OCI-LY1 (cell line): ENCODE measurements at regions not wholly inside any gene's neighbourhood (a gene's known extent, or its start where the extent isn't known, plus 50 kb on each side); places are given as distances from the start of the nearest gene placed in this dataset.
"Not testable (repeated sequence)": the region's sequence is repeated elsewhere in the genome, so short reads cannot be mapped to it uniquely, and the experiment has no call there.

Experiments
- H2AFZ ChIP-seq: fragments of 200-600 bp; sonication (generic), shearing (Covaris generic); 2 replicates; pipeline ENCODE4 v1.6.0; 2014; ENCODE audit warnings: antibody characterized with exemption, mild to moderate bottlenecking, low read length
- H3F3A ChIP-seq: fragments of 200-600 bp; sonication (generic), shearing (Covaris generic); 2 replicates; pipeline ENCODE4 v1.6.0; 2014; ENCODE audit warnings: mild to moderate bottlenecking, antibody characterized with exemption, low read length, moderate library complexity; ENCODE audit not compliant: insufficient read depth
- H3K27ac ChIP-seq: fragments of 200-600 bp; sonication (generic); 2 replicates; pipeline ENCODE4 v1.5.1; 2014; ENCODE audit warnings: low read length, mixed run types, mild to moderate bottlenecking, low read depth; ENCODE audit not compliant: poor library complexity, severe bottlenecking
- H3K27me3 ChIP-seq: fragments of 200-600 bp; sonication (generic); 2 replicates; pipeline ENCODE4 v1.6.0; 2014; ENCODE audit warnings: antibody characterized with exemption, mild to moderate bottlenecking, low read length, moderate library complexity; ENCODE audit not compliant: insufficient read depth
- H3K36me3 ChIP-seq: fragments of 200-600 bp; sonication (generic); 2 replicates; pipeline ENCODE4 v1.6.1; 2014; ENCODE audit warnings: mild to moderate bottlenecking, antibody characterized with exemption, low read length, moderate library complexity, mixed read lengths; ENCODE audit not compliant: insufficient read depth
- H3K4me1 ChIP-seq: fragments of 200-600 bp; sonication (generic); 2 replicates; pipeline ENCODE4 v1.5.1; 2014; ENCODE audit warnings: mild to moderate bottlenecking, low read length, moderate library complexity; ENCODE audit not compliant: insufficient read depth, severe bottlenecking
- H3K4me2 ChIP-seq: fragments of 200-600 bp; sonication (generic), shearing (Covaris generic); 2 replicates; pipeline ENCODE4 v1.6.1; 2014; ENCODE audit warnings: low read length
- H3K4me3 ChIP-seq: fragments of 200-600 bp; sonication (generic); 2 replicates; pipeline ENCODE4 v1.5.1; 2014; ENCODE audit warnings: low read length, low read depth, mild to moderate bottlenecking, mixed read lengths; ENCODE audit not compliant: poor library complexity, severe bottlenecking
- H3K79me2 ChIP-seq: fragments of 200-600 bp; shearing (Covaris generic); 2 replicates; pipeline ENCODE4 v1.6.1; 2016; ENCODE audit warnings: mixed run types, low read length, mixed read lengths; ENCODE audit not compliant: insufficient read depth
- H3K9ac ChIP-seq: fragments of 200-600 bp; sonication (generic), shearing (Covaris generic); 2 replicates; pipeline ENCODE4 v1.6.1; 2014; ENCODE audit warnings: mild to moderate bottlenecking, low read length, mixed read lengths
- H3K9me2 ChIP-seq: fragments of 200-600 bp; sonication (generic), shearing (Covaris generic); 2 replicates; pipeline ENCODE4 v1.6.1; 2014; ENCODE audit warnings: low read depth, mild to moderate bottlenecking, low read length, mixed read lengths
- H3K9me3 ChIP-seq: fragments of 200-600 bp; shearing (Covaris generic); 2 replicates; pipeline ENCODE4 v1.6.1; 2014; ENCODE audit warnings: low read length, mixed read lengths
- H4K20me1 ChIP-seq: fragments of 200-600 bp; sonication (generic), shearing (Covaris generic); 2 replicates; pipeline ENCODE4 v1.6.0; 2016; ENCODE audit warnings: mild to moderate bottlenecking, low read length; ENCODE audit not compliant: insufficient read depth
- CTCF ChIP-seq: fragments of 200-600 bp; sonication (generic), shearing (Covaris generic); IDR thresholded peaks from 2 replicates; pipeline ENCODE4 v1.5.1; 2017; ENCODE audit warnings: mild to moderate bottlenecking, antibody characterized with exemption, low read length, moderate library complexity, mixed read lengths
- EZH2 ChIP-seq: fragments of 200-600 bp; sonication (generic), shearing (Covaris generic); IDR thresholded peaks from 2 replicates; pipeline ENCODE4 v1.8.0; 2017; ENCODE audit warnings: borderline replicate concordance, mixed run types, mild to moderate bottlenecking, antibody characterized with exemption, low read length, moderate library complexity, mixed read lengths

GRCh38 chr3:30454636-30455035 lies 151.8 kb upstream of the TGFBR2 start:
- Histone ChIP-seq H3K9ac (no peak overlapping the region), H3K27ac (no peak overlapping the region), H3K9me3 (no peaks in the 10 kb centered on the region), H3K9me2 (no peaks in the 10 kb centered on the region), H3K4me1 (no peaks in the 10 kb centered on the region), H4K20me1 (no peaks in the 10 kb centered on the region), H3K79me2 (no peaks in the 10 kb centered on the region), H3K4me2 (no peak overlapping the region), H3F3A (no peaks in the 10 kb centered on the region), H3K36me3 (no peaks in the 10 kb centered on the region), H2AFZ (no peak overlapping the region), H3K4me3 (no peak overlapping the region), H3K27me3 (no peaks in the 10 kb centered on the region)
- no peak for TF ChIP-seq CTCF
- no peak for TF ChIP-seq EZH2

GRCh38 chr3:30455112-30455511 lies 151.3 kb upstream of the TGFBR2 start:
- not testable (repeated sequence) for H3K9me2 ChIP-seq, H3K9ac ChIP-seq, H3K36me3 ChIP-seq, H2AFZ ChIP-seq, H3F3A ChIP-seq, H3K79me2 ChIP-seq, H3K9me3 ChIP-seq, H3K27me3 ChIP-seq, H4K20me1 ChIP-seq, H3K4me2 ChIP-seq, H3K4me3 ChIP-seq, H3K4me1 ChIP-seq, H3K27ac ChIP-seq

GRCh38 chr3:30455840-30456239 lies 150.6 kb upstream of the TGFBR2 start:
- no peak overlapping the region for H3K4me3 ChIP-seq
- no peaks in the 10 kb centered on the region for H3K27me3 ChIP-seq
- no peak overlapping the region for H3K4me2 ChIP-seq
- TF ChIP-seq CTCF = no peak
- H3K27ac ChIP-seq = no peak overlapping the region
- no peaks in the 10 kb centered on the region for H3F3A ChIP-seq
- no peaks in the 10 kb centered on the region for H3K4me1 ChIP-seq
- no peak overlapping the region for H3K9ac ChIP-seq
- H3K9me3 ChIP-seq = no peaks in the 10 kb centered on the region
- no peaks in the 10 kb centered on the region for H3K36me3 ChIP-seq
- no peak overlapping the region for H2AFZ ChIP-seq
- no peaks in the 10 kb centered on the region for H4K20me1 ChIP-seq
- H3K9me2 ChIP-seq = no peaks in the 10 kb centered on the region
- H3K79me2 ChIP-seq = no peaks in the 10 kb centered on the region

GRCh38 chr3:30456264-30456663 lies 150.1 kb upstream of the TGFBR2 start:
- no peak overlapping the region for H3K4me2 ChIP-seq
- H3K27ac ChIP-seq = no peak overlapping the region
- no peaks in the 10 kb centered on the region for H4K20me1 ChIP-seq
- no peak overlapping the region for H2AFZ ChIP-seq
- no peaks in the 10 kb centered on the region for H3K79me2 ChIP-seq
- H3K4me3 ChIP-seq = no peak overlapping the region
- H3K27me3 ChIP-seq = no peaks in the 10 kb centered on the region
- no peaks in the 10 kb centered on the region for H3F3A ChIP-seq
- H3K9me3 ChIP-seq = no peaks in the 10 kb centered on the region
- no peaks in the 10 kb centered on the region for H3K9me2 ChIP-seq
- H3K9ac ChIP-seq = no peak overlapping the region
- TF ChIP-seq EZH2 (no peak), CTCF (no peak)
- no peaks in the 10 kb centered on the region for H3K36me3 ChIP-seq
- no peaks in the 10 kb centered on the region for H3K4me1 ChIP-seq
